WTC11 (cell line): ENCODE measurements at regions not wholly inside any gene's neighbourhood (a gene's known extent, or its start where the extent isn't known, plus 50 kb on each side); places are given as distances from the start of the nearest gene placed in this dataset.

Experiments
- ATAC-seq: fragments of 200-7000 bp; cut with Tn5 transposase; 2 replicates; pipeline ENCODE4 v1.10.0; 2021; ENCODE audit warnings: mild to moderate bottlenecking, moderate library complexity
- CTCF ChIA-PET: fragments of 300-600 bp; sonication (Branson Sonifier 250); formaldehyde crosslinking; loops from one replicate; lab custom pipeline; 2021; ENCODE audit warnings: antibody characterized with exemption; lab: Charles Lee
- POLR2A ChIA-PET: fragments of 350-600 bp; sonication (Branson Sonifier 250); formaldehyde crosslinking; loops from one replicate; lab custom pipeline; 2021; ENCODE audit warnings: antibody characterized with exemption; lab: Charles Lee
- DNase-seq: peaks from one replicate; pipeline ENCODE4 v3.0.0; 2021; ENCODE audit warnings: low spot score
- H3K27ac Mint-ChIP-seq: 2 replicates; pipeline ENCODE4 v1.8.0; 2021; ENCODE audit warnings: mixed read lengths
- H3K27me3 Mint-ChIP-seq: 2 replicates; pipeline ENCODE4 v1.8.0; 2021; ENCODE audit warnings: low read depth, mild to moderate bottlenecking, moderate library complexity, mixed read lengths
- H3K36me3 Mint-ChIP-seq: 2 replicates; pipeline ENCODE4 v1.8.0; 2021; ENCODE audit warnings: mixed read lengths
- H3K4me1 Mint-ChIP-seq: 2 replicates; pipeline ENCODE4 v1.8.0; 2022; ENCODE audit warnings: mixed read lengths
- H3K4me3 Mint-ChIP-seq: 2 replicates; pipeline ENCODE4 v1.8.0; 2021; ENCODE audit warnings: mild to moderate bottlenecking, moderate library complexity, mixed read lengths
- H3K9me3 Mint-ChIP-seq: 2 replicates; pipeline ENCODE4 v1.8.0; 2021; ENCODE audit warnings: mixed read lengths
- ATF1 ChIP-seq: sonication (generic); formaldehyde crosslinking; IDR thresholded peaks from 2 replicates; pipeline ENCODE4 v1.8.1; 2023; ENCODE audit warnings: mild to moderate bottlenecking, moderate library complexity, missing genetic modification reagents
- ATF6 ChIP-seq: sonication (generic); formaldehyde crosslinking; IDR thresholded peaks from 2 replicates; pipeline ENCODE4 v1.8.1; 2023; ENCODE audit warnings: mild to moderate bottlenecking, missing genetic modification reagents
- E2F1 ChIP-seq: sonication (generic); formaldehyde crosslinking; IDR thresholded peaks from 2 replicates; pipeline ENCODE4 v1.8.0; 2022; ENCODE audit warnings: mild to moderate bottlenecking, missing genetic modification reagents
- E2F4 ChIP-seq: sonication (generic); formaldehyde crosslinking; IDR thresholded peaks from 2 replicates; pipeline ENCODE4 v1.8.1; 2022; ENCODE audit warnings: low read depth, mild to moderate bottlenecking, moderate library complexity, missing genetic modification reagents, borderline replicate concordance
- GTF2I ChIP-seq: fragments of 250-450 bp; sonication (Bioruptor Pico); conservative IDR thresholded peaks from 2 replicates; pipeline ENCODE4 v1.4.0; 2021; ENCODE audit warnings: mild to moderate bottlenecking
- HMGXB4 ChIP-seq: sonication (generic); formaldehyde crosslinking; IDR thresholded peaks from 2 replicates; pipeline ENCODE4 v1.8.1; 2023; ENCODE audit warnings: mild to moderate bottlenecking, moderate library complexity, missing genetic modification reagents
- IRF2 ChIP-seq: sonication (generic); formaldehyde crosslinking; IDR thresholded peaks from 2 replicates; pipeline ENCODE4 v1.8.0; 2022; ENCODE audit warnings: low read depth, missing genetic modification reagents, borderline replicate concordance
- MXD4 ChIP-seq: fragments of 250-450 bp; sonication (Bioruptor Pico); IDR thresholded peaks from 2 replicates; pipeline ENCODE4 v1.8.0; 2021; ENCODE audit warnings: mild to moderate bottlenecking, moderate library complexity, borderline replicate concordance
- NR2C2 ChIP-seq: sonication (generic); formaldehyde crosslinking; IDR thresholded peaks from 2 replicates; pipeline ENCODE4 v1.8.0; 2022; ENCODE audit warnings: mild to moderate bottlenecking, missing genetic modification reagents
- ZMAT4 ChIP-seq: fragments of 250-450 bp; sonication (Bioruptor Pico); IDR thresholded peaks from 2 replicates; pipeline ENCODE4 v1.9.0; 2021; ENCODE audit warnings: mild to moderate bottlenecking
- ZNF138 ChIP-seq: sonication (generic); formaldehyde crosslinking; conservative IDR thresholded peaks from 2 replicates; pipeline ENCODE4 v1.8.1; 2022; ENCODE audit warnings: mild to moderate bottlenecking, moderate library complexity, missing genetic modification reagents
- ZNF263 ChIP-seq: sonication (generic); formaldehyde crosslinking; IDR thresholded peaks from 2 replicates; pipeline ENCODE4 v1.8.1; 2022; ENCODE audit warnings: low read depth, mild to moderate bottlenecking, moderate library complexity, missing genetic modification reagents
- ZNF423 ChIP-seq: fragments of 250-450 bp; sonication (Bioruptor Pico); IDR thresholded peaks from 2 replicates; pipeline ENCODE4 v2.1.2; 2022; ENCODE audit warnings: mild to moderate bottlenecking, moderate library complexity
- ZNF425 ChIP-seq: fragments of 250-450 bp; sonication (Bioruptor Pico); conservative IDR thresholded peaks from 2 replicates; pipeline ENCODE4 v1.9.0; 2021; ENCODE audit warnings: mild to moderate bottlenecking
- TF ChIP-seq, protein P1 (sequence below): sonication (generic); formaldehyde crosslinking; IDR thresholded peaks from 2 replicates; pipeline ENCODE4 v1.8.1; 2022; ENCODE audit warnings: mild to moderate bottlenecking, missing genetic modification reagents, moderate library complexity, borderline replicate concordance
- TF ChIP-seq, protein P2 (sequence below): sonication (generic); formaldehyde crosslinking; IDR thresholded peaks from 2 replicates; pipeline ENCODE4 v1.8.0; 2023; ENCODE audit warnings: missing genetic modification reagents, mild to moderate bottlenecking, borderline replicate concordance
- TF ChIP-seq, protein P3 (sequence below): sonication (generic); formaldehyde crosslinking; conservative IDR thresholded peaks from 2 replicates; pipeline ENCODE4 v1.8.1; 2023; ENCODE audit warnings: mild to moderate bottlenecking, low read depth, missing genetic modification reagents, moderate library complexity

DNA sequence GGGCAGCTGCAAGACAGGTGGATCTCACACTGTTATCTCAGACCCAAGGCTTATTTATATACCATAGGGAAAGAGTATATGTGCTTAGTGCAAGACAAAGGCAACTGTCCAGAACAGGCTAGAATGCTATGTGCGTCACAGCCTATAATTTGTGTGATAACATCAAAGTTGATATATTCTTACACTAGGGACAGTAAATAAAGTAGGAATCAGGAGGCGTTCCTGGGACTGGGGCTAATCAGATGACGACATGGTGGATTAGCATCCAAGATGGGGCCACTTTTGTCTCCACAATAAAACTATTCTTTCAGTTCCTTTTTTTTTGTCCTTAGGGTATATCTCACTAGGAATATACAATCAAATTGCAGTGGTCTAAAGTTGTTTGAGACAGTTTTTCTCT is 54.9 kb upstream of the IER3 start:
- ATAC-seq (no peak), DNase-seq (no peak)
- H3K9me3 Mint-ChIP-seq: peaks cover 2% of the 10 kb centered on the region
- ChIA-PET CTCF (no interaction called here), POLR2A (no interaction called here)
- H3K27me3 Mint-ChIP-seq: peaks cover 8% of the 10 kb centered on the region
- H3K27ac Mint-ChIP-seq: no peak overlapping the region
- no peak overlapping the region for H3K4me3 Mint-ChIP-seq
- TF ChIP-seq ZNF263 (CRISPR knock-in tag) (no peak), IRF2 (CRISPR knock-in tag) (no peak), NR2C2 (CRISPR knock-in tag) (no peak), ZMAT4 (CRISPR knock-in tag) (no peak), E2F1 (CRISPR knock-in tag) (no peak)
- TF ChIP-seq, protein P1, sequence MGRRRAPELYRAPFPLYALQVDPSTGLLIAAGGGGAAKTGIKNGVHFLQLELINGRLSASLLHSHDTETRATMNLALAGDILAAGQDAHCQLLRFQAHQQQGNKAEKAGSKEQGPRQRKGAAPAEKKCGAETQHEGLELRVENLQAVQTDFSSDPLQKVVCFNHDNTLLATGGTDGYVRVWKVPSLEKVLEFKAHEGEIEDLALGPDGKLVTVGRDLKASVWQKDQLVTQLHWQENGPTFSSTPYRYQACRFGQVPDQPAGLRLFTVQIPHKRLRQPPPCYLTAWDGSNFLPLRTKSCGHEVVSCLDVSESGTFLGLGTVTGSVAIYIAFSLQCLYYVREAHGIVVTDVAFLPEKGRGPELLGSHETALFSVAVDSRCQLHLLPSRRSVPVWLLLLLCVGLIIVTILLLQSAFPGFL (CRISPR knock-in tag): no peak
- no peaks in the 10 kb centered on the region for H3K36me3 Mint-ChIP-seq
- H3K4me1 Mint-ChIP-seq: no peaks in the 10 kb centered on the region

- ChIA-PET CTCF (no interaction called here), POLR2A (no interaction called here)
- peaks cover 8% of the 10 kb centered on the region for H3K27me3 Mint-ChIP-seq
- ATAC-seq (no peak), DNase-seq (no peak)
- H3K27ac Mint-ChIP-seq: no peak overlapping the region
- H3K4me3 Mint-ChIP-seq: no peak overlapping the region
- no peaks in the 10 kb centered on the region for H3K4me1 Mint-ChIP-seq
- H3K9me3 Mint-ChIP-seq: no peaks in the 10 kb centered on the region
- H3K36me3 Mint-ChIP-seq: no peaks in the 10 kb centered on the region
- no peak for TF ChIP-seq MXD4 (CRISPR knock-in tag)
- TF ChIP-seq ZNF138 (CRISPR knock-in tag): no peak
- TF ChIP-seq GTF2I (CRISPR knock-in tag): no peak
- TF ChIP-seq E2F4 (CRISPR knock-in tag): no peak
- TF ChIP-seq, protein P2, sequence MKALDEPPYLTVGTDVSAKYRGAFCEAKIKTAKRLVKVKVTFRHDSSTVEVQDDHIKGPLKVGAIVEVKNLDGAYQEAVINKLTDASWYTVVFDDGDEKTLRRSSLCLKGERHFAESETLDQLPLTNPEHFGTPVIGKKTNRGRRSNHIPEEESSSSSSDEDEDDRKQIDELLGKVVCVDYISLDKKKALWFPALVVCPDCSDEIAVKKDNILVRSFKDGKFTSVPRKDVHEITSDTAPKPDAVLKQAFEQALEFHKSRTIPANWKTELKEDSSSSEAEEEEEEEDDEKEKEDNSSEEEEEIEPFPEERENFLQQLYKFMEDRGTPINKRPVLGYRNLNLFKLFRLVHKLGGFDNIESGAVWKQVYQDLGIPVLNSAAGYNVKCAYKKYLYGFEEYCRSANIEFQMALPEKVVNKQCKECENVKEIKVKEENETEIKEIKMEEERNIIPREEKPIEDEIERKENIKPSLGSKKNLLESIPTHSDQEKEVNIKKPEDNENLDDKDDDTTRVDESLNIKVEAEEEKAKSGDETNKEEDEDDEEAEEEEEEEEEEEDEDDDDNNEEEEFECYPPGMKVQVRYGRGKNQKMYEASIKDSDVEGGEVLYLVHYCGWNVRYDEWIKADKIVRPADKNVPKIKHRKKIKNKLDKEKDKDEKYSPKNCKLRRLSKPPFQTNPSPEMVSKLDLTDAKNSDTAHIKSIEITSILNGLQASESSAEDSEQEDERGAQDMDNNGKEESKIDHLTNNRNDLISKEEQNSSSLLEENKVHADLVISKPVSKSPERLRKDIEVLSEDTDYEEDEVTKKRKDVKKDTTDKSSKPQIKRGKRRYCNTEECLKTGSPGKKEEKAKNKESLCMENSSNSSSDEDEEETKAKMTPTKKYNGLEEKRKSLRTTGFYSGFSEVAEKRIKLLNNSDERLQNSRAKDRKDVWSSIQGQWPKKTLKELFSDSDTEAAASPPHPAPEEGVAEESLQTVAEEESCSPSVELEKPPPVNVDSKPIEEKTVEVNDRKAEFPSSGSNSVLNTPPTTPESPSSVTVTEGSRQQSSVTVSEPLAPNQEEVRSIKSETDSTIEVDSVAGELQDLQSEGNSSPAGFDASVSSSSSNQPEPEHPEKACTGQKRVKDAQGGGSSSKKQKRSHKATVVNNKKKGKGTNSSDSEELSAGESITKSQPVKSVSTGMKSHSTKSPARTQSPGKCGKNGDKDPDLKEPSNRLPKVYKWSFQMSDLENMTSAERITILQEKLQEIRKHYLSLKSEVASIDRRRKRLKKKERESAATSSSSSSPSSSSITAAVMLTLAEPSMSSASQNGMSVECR (CRISPR knock-in tag): no peak
- TF ChIP-seq, protein P3, sequence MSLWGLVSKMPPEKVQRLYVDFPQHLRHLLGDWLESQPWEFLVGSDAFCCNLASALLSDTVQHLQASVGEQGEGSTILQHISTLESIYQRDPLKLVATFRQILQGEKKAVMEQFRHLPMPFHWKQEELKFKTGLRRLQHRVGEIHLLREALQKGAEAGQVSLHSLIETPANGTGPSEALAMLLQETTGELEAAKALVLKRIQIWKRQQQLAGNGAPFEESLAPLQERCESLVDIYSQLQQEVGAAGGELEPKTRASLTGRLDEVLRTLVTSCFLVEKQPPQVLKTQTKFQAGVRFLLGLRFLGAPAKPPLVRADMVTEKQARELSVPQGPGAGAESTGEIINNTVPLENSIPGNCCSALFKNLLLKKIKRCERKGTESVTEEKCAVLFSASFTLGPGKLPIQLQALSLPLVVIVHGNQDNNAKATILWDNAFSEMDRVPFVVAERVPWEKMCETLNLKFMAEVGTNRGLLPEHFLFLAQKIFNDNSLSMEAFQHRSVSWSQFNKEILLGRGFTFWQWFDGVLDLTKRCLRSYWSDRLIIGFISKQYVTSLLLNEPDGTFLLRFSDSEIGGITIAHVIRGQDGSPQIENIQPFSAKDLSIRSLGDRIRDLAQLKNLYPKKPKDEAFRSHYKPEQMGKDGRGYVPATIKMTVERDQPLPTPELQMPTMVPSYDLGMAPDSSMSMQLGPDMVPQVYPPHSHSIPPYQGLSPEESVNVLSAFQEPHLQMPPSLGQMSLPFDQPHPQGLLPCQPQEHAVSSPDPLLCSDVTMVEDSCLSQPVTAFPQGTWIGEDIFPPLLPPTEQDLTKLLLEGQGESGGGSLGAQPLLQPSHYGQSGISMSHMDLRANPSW: no peak
- no peak for TF ChIP-seq ZNF423 (CRISPR knock-in tag)
- TF ChIP-seq HMGXB4 (CRISPR knock-in tag): no peak
- no peak for TF ChIP-seq ATF1 (CRISPR knock-in tag)
- no peak for TF ChIP-seq ATF6 (CRISPR knock-in tag)
- TF ChIP-seq ZNF425: no peak
Measured at GRCh38 chr6:30798494-30798893, 54.1 kb upstream of the IER3 start.
